ENCODE measurements at regions not wholly inside any gene's neighbourhood (a gene's known extent, or its start where the extent isn't known, plus 50 kb on each side); places are given as distances from the start of the nearest gene placed in this dataset.

DNA sequence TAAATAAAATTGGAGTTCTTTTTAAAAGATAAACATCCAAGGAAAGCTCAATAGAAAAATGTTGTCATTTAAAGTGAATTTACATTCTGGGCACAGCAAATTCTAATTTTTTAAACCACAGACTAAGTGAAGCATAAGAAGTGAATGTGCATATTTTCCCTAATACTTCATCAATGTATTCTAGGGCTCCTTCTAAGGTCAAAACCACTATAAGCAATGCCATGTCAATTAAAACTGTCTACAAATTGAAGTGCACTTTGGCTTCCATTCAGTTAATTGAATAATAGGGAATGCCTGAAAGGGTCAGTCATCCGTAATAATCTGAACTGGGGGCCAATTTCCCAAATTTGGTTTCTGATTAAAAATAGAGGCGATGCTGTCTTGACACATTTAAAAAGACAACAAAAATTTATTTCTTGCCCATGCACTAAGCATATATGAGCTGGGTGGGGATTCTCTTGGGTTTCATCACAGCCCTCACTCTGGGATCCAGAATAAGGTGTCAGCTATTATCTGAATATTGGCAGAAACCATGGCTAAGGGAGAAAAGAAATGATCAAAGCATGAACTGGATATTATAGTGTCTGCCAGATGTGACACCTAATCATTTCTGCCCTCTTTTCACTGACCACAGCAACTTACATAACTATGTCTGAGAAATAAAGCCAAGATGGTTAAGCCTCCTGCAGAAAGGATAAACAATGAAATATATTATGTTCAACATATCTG is 660.6 kb upstream of the B3GALT2 start:
- TF ChIP-seq CTCF (IDR thresholded peaks at IDR 0.05 in 2 of 3, conservative IDR thresholded peaks at IDR 0.05 in 1 of 3; ENCODE audit: borderline replicate concordance in 1 of 3, insufficient read depth in 1 of 3, low read depth in 2 of 3, low read length in 2 of 3) = no peak
- TF ChIP-seq EZH2phosphoT487 (IDR thresholded peaks at IDR 0.05; ENCODE audit: borderline replicate concordance) = no peak
- TF ChIP-seq REST (IDR thresholded peaks at IDR 0.05; ENCODE audit: low read depth) = no peak
- no peak for TF ChIP-seq EZH2 (IDR thresholded peaks at IDR 0.05)
- TF ChIP-seq POLR2AphosphoS5 (IDR thresholded peaks at IDR 0.05; ENCODE audit: low read depth, low read length) = no peak
- TF ChIP-seq ZNF274 (IDR thresholded peaks at IDR 0.05; ENCODE audit: low read depth, low read length) = no peak
- no peak for TF ChIP-seq CBX3 (IDR thresholded peaks at IDR 0.05; ENCODE audit: low read depth)
- TF ChIP-seq YY1 (IDR thresholded peaks at IDR 0.05; ENCODE audit: extremely low read depth, insufficient replicate concordance, low read depth, low read length) = no peak
- TF ChIP-seq RAD21 (IDR thresholded peaks at IDR 0.05; ENCODE audit: low read depth) = no peak
- TF ChIP-seq POLR2A (IDR thresholded peaks at IDR 0.05; ENCODE audit: borderline replicate concordance, extremely low read depth, insufficient read depth, insufficient read length) = no peak
- TF ChIP-seq ZBTB33 (IDR thresholded peaks at IDR 0.05; ENCODE audit: extremely low read depth, insufficient replicate concordance, low read length) = no peak

All from HCT116 (cell line).